Tibial artery (tissue), 4 donors: ENCODE measurements at regions not wholly inside any gene's neighbourhood (a gene's known extent, or its start where the extent isn't known, plus 50 kb on each side); places are given as distances from the start of the nearest gene placed in this dataset.

ENCODE experiments used
- DNase-seq, 2 donors: peaks; one replicate each; pipeline ENCODE4 v3.0.0-alpha.2; 2019
- H3K27ac ChIP-seq, 2 donors: fragments of 200-600 bp; sonication (generic) in 1 of 2; 1 replicate in 1 of 2; 2 replicates in 1 of 2; pipeline ENCODE4 v1.5.1; 2018 to 2019; ENCODE audit warnings: mild to moderate bottlenecking in 1 of 2
- H3K27me3 ChIP-seq, 2 donors: fragments of 200-600 bp; sonication (generic) in 1 of 2; one replicate each; pipeline versions ENCODE4 v1.5.1 to v1.6.0; 2016 to 2019
- H3K36me3 ChIP-seq, 3 donors: fragments of 200-600 bp; sonication (generic) in 2 of 3; one replicate each; pipeline ENCODE4 v1.5.1; 2016 to 2019; ENCODE audit warnings: mild to moderate bottlenecking in 2 of 3
- H3K4me1 ChIP-seq, 4 donors: fragments of 200-600 bp; sonication (generic) in 2 of 4; 1 replicate in 3 of 4; 2 replicates in 1 of 4; pipeline ENCODE4 v1.5.1; 2016 to 2019
- H3K4me3 ChIP-seq, 2 donors: fragments of 200-600 bp; sonication (generic) in 1 of 2; 1 replicate in 1 of 2; 2 replicates in 1 of 2; pipeline ENCODE4 v1.5.1; 2018 to 2019; ENCODE audit warnings: mild to moderate bottlenecking in 2 of 2
- H3K9me3 ChIP-seq, 3 donors: fragments of 200-600 bp; sonication (generic) in 1 of 3; one replicate each; pipeline ENCODE4 v1.5.1; 2016 to 2019
- intact Hi-C: fragments of 100-400 bp; cut with DNase I; formaldehyde crosslinking; loops from one replicate; pipeline ENCODE4 v1.15.0; 2023; ENCODE audit warnings: low total_unique reads
- TF ChIP-seq, protein P1 (sequence below), 2 experiments: fragments of 200-600 bp in 1 of 2; fragments of 450-650 bp in 1 of 2; IDR thresholded peaks; one replicate each; pipeline ENCODE4 v1.5.1; 2017 to 2019; ENCODE audit warnings: antibody characterized with exemption in 2 of 2, mild to moderate bottlenecking in 1 of 2, moderate library complexity in 1 of 2

DNA sequence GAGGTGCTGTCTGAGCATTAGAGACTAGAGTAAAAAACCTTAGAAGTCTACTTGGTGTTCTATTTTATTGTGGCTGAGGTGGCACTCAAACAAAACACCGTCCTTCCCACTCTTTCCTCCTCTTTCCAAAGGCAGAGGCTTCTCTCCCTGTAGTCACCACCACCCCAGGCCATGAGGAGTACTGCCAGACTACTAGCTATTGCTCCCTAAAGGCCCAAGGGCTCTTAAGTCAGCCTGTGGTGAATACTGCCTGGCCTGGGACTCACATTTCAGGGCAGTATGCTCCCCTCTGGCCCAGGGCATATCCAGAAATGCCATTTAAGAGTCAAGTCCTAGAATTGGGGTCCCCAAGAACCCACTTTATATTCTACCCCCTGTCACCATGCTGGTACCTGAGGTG is 309.7 kb upstream of the IMPG1 start:
- no peak for DNase-seq
- Histone ChIP-seq H3K9me3 (peaks cover 0 to 9% (median 7%) of the 10 kb centered on the region in 3 donors), H3K36me3 (no peaks in the 10 kb centered on the region), H3K27me3 (no peaks in the 10 kb centered on the region), H3K27ac (no peak overlapping the region), H3K4me3 (no peak overlapping the region), H3K4me1 (no peaks in the 10 kb centered on the region)
- TF ChIP-seq, protein P1, sequence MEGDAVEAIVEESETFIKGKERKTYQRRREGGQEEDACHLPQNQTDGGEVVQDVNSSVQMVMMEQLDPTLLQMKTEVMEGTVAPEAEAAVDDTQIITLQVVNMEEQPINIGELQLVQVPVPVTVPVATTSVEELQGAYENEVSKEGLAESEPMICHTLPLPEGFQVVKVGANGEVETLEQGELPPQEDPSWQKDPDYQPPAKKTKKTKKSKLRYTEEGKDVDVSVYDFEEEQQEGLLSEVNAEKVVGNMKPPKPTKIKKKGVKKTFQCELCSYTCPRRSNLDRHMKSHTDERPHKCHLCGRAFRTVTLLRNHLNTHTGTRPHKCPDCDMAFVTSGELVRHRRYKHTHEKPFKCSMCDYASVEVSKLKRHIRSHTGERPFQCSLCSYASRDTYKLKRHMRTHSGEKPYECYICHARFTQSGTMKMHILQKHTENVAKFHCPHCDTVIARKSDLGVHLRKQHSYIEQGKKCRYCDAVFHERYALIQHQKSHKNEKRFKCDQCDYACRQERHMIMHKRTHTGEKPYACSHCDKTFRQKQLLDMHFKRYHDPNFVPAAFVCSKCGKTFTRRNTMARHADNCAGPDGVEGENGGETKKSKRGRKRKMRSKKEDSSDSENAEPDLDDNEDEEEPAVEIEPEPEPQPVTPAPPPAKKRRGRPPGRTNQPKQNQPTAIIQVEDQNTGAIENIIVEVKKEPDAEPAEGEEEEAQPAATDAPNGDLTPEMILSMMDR (IDR thresholded peaks at IDR 0.05), result no peak
- intact Hi-C loops, result no loop called here

DNA sequence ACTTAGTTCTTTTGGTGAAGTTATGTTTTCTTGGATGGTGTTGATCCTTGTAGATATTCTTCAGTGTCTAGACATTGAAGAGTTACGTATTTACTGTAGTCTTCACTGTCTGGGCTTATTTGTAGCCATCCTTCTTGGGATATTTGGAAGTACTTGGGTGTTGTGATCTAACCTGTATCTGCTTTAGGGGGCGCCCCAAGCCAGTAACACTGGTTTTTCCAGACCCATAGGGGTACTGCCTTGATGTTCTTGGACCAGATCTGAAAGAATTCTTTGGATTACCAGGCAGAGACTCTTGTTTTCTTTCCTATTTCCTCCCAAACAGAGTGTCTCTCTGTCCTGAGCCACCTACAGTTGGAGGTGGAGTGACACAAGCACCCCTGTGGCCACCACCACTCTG is 309.1 kb upstream of the IMPG1 start:
- Histone ChIP-seq H3K4me3 (no peak overlapping the region), H3K4me1 (no peaks in the 10 kb centered on the region), H3K9me3 (peaks cover 0 to 10% (median 9%) of the 10 kb centered on the region in 3 donors), H3K27ac (no peak overlapping the region), H3K36me3 (no peaks in the 10 kb centered on the region), H3K27me3 (no peaks in the 10 kb centered on the region)
- TF ChIP-seq, protein P1 (IDR thresholded peaks at IDR 0.05), result no peak
- intact Hi-C loops, result no loop called here
- DNase-seq, result no peak

DNA sequence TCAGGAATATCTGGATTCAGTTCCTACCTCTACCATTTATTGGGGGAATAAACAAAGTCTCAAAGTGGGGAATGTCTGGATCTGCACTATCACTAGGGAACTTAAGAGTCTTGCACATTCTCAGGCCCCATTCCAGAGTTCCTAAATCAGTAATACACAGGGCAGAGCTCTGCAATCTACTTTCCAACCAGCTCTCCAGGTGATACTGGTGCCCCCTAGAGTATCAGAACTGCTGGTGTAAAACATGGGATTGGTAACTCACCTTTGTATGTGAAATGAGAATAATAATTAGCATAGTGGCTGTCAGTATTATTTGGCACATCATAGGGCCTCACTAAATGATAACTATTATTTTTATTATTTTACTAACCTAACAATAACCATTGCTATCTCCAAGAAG is 278.8 kb upstream of the IMPG1 start:
- Histone ChIP-seq H3K27ac (no peak overlapping the region), H3K9me3 (no peaks in the 10 kb centered on the region), H3K4me1 (no peaks in the 10 kb centered on the region), H3K27me3 (no peaks in the 10 kb centered on the region), H3K36me3 (no peaks in the 10 kb centered on the region), H3K4me3 (no peak overlapping the region)
- TF ChIP-seq, protein P1 (IDR thresholded peaks at IDR 0.05), result no peak
- DNase-seq, result no peak
- intact Hi-C loops, result no loop called here

DNA sequence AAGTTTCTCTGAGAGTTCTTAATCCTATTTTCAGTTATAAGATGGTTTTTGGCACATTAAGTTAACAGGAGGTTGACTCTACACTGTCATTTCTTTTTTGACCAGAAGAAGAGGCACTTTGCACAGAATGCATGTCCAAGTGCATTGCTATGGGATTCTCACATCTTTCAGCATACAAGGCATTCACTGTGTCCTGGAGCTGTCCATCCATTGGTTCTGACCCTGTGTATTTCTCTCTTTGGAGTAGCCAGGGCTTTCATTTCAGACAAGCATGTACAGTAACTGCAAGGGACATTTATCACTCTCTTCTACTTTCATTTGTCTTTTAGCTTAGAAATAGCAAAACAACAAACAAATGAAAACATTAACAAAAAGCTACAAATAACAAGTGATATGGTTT is 275.1 kb upstream of the IMPG1 start:
- intact Hi-C loops, result no loop called here
- DNase-seq, result no peak
- H3K27ac ChIP-seq, result no peak overlapping the region
- TF ChIP-seq, protein P1 (IDR thresholded peaks at IDR 0.05), result no peak
- H3K9me3 ChIP-seq, result no peaks in the 10 kb centered on the region
- H3K36me3 ChIP-seq, result no peaks in the 10 kb centered on the region
- no peaks in the 10 kb centered on the region for H3K4me1 ChIP-seq
- H3K27me3 ChIP-seq, result no peaks in the 10 kb centered on the region
- H3K4me3 ChIP-seq, result no peak overlapping the region

DNA sequence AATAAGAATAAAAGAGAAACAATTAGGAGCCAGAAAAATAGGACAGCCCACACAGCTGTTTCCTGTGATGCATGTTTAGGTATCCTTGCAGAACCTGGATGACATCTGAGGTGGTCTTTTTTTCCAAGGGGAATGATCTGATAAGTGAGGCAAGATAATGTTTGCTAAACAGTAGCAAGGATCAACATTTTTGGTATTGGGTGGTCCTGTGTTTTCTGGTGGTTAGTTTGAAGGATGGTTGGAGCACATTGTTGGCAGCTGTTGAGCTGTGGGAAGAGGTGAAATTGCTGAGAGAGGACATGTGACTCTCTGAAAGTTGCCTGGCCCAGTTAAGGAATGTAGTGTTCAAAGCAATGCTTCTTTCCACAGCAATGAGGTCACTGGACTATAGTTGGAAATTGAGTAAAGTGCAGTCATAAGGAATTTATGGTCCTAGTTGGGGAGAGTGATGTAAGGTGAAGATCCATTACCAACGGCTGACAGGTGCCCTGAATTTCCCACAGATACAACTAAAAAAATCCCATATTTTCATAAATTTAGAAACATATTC is 270.2 kb upstream of the IMPG1 start:
- DNase-seq, result no peak
- no peaks in the 10 kb centered on the region for H3K4me1 ChIP-seq
- H3K36me3 ChIP-seq, result no peaks in the 10 kb centered on the region
- H3K4me3 ChIP-seq, result no peak overlapping the region
- H3K9me3 ChIP-seq, result no peaks in the 10 kb centered on the region
- TF ChIP-seq, protein P1 (IDR thresholded peaks at IDR 0.05), result no peak
- no peaks in the 10 kb centered on the region for H3K27me3 ChIP-seq
- intact Hi-C loops, result no loop called here
- no peak overlapping the region for H3K27ac ChIP-seq

DNA sequence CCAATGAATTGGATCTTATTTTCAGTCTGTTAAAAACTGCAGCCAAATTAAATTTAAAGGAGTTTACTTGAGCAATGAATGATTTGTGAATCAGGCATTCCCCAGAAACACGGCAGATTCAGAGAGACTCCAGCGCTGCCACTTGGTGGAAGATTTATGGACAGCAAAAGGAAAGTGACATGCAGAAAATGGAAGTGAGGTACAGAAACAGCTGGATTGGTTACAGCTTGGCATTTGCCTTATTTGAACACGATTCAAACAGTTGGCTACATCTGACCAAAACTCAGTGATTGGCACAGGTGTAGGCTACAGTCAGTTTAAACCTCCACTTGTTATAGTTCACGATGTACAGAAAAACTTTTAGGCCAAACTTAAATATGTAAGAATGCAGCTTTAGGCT is 257.6 kb upstream of the IMPG1 start:
- TF ChIP-seq, protein P1 (IDR thresholded peaks at IDR 0.05), result no peak
- H3K4me1 ChIP-seq, result no peaks in the 10 kb centered on the region
- H3K4me3 ChIP-seq, result no peak overlapping the region
- no peak overlapping the region for H3K27ac ChIP-seq
- intact Hi-C loops, result no loop called here
- peaks cover 0 to 5% (median 0%) of the 10 kb centered on the region in 3 donors for H3K9me3 ChIP-seq
- DNase-seq, result no peak
- H3K36me3 ChIP-seq, result no peaks in the 10 kb centered on the region
- no peaks in the 10 kb centered on the region for H3K27me3 ChIP-seq
